Transverse colon (tissue), 4 donors: ENCODE measurements at regions not wholly inside any gene's neighbourhood (a gene's known extent, or its start where the extent isn't known, plus 50 kb on each side); places are given as distances from the start of the nearest gene placed in this dataset.

Source experiments
- CTCF ChIP-seq, 5 experiments: fragments of 200-600 bp in 3 of 5; fragments of 450-650 bp in 2 of 5; sonication (generic) in 3 of 5; IDR thresholded peaks; 1 replicate in 2 of 5; 2 replicates in 3 of 5; pipeline ENCODE4 v1.5.1; 2016 to 2017; ENCODE audit warnings: antibody characterized with exemption in 5 of 5, inconsistent platforms in 3 of 5, mild to moderate bottlenecking in 2 of 5, moderate library complexity in 1 of 5
- POLR2A ChIP-seq: fragments of 450-650 bp; IDR thresholded peaks from one replicate; pipeline ENCODE4 v1.6.1; 2016; ENCODE audit warnings: antibody characterized with exemption, mild to moderate bottlenecking, moderate library complexity
- POLR2AphosphoS5 ChIP-seq, 3 donors: sonication (generic); formaldehyde crosslinking; IDR thresholded peaks; one replicate each; pipeline ENCODE4 v1.6.1; 2016; ENCODE audit warnings: antibody characterized with exemption in 3 of 3

GRCh38 chr6:140388192-140388802 is 1013.8 kb upstream of the CITED2 start:
- no peak for TF ChIP-seq CTCF (IDR thresholded peaks at IDR 0.05)
- TF ChIP-seq POLR2AphosphoS5 (IDR thresholded peaks at IDR 0.05), result no peak
- TF ChIP-seq POLR2A, result no peak
